CD8-positive, alpha-beta memory T cell (primary cell): ENCODE measurements at regions not wholly inside any gene's neighbourhood (a gene's known extent, or its start where the extent isn't known, plus 50 kb on each side); places are given as distances from the start of the nearest gene placed in this dataset.

Source experiments
- CTCF ChIA-PET: fragments of 350-600 bp; sonication (Branson Sonifier 250); formaldehyde crosslinking; loops from one replicate; lab custom pipeline; 2021; ENCODE audit warnings: antibody characterized with exemption; lab: Charles Lee
- POLR2A ChIA-PET: fragments of 350-600 bp; sonication (Branson Sonifier 250); formaldehyde crosslinking; loops from one replicate; lab custom pipeline; 2021; ENCODE audit warnings: antibody characterized with exemption; lab: Charles Lee
- DNase-seq, 5 donors: peaks; one replicate each; pipeline versions ENCODE4 v3.0.0 to v3.0.0-alpha.2; 2020 to 2022; ENCODE audit warnings: mixed read lengths in 1 of 5
- H3K27ac ChIP-seq: one replicate; pipeline ENCODE4 v1.7.0; 2013; ENCODE audit warnings: low read depth, mild to moderate bottlenecking, low read length, moderate library complexity
- H3K27me3 ChIP-seq: 2 replicates; pipeline ENCODE4 v1.7.0; 2013; ENCODE audit warnings: low read length, mild to moderate bottlenecking; ENCODE audit not compliant: insufficient read depth, poor library complexity, severe bottlenecking
- H3K36me3 ChIP-seq: 2 replicates; pipeline ENCODE4 v1.7.0; 2013; ENCODE audit warnings: mild to moderate bottlenecking, low read length, moderate library complexity; ENCODE audit not compliant: insufficient read depth
- H3K4me1 ChIP-seq: 2 replicates; pipeline ENCODE4 v1.7.0; 2013; ENCODE audit warnings: mild to moderate bottlenecking, low read length, moderate library complexity; ENCODE audit not compliant: insufficient read depth
- H3K4me3 ChIP-seq: 2 replicates; pipeline ENCODE4 v1.7.0; 2013; ENCODE audit warnings: mild to moderate bottlenecking, low read length
- H3K9me3 ChIP-seq: 2 replicates; pipeline ENCODE4 v1.7.0; 2013; ENCODE audit warnings: mild to moderate bottlenecking, low read length
- H3K27ac Mint-ChIP-seq, 8 donors: one replicate each; pipeline ENCODE4 v1.8.0; 2020 to 2021; ENCODE audit warnings: mixed read lengths in 8 of 8, mild to moderate bottlenecking in 6 of 8, inconsistent platforms in 3 of 8, moderate library complexity in 3 of 8
- H3K27me3 Mint-ChIP-seq, 2 donors: one replicate each; pipeline ENCODE4 v1.8.0; 2020 to 2021; ENCODE audit warnings: mixed read lengths in 2 of 2, mild to moderate bottlenecking in 1 of 2, moderate library complexity in 1 of 2
- H3K36me3 Mint-ChIP-seq, 3 donors: one replicate each; pipeline ENCODE4 v1.8.0; 2020 to 2021; ENCODE audit warnings: mixed read lengths in 3 of 3, inconsistent platforms in 1 of 3, mild to moderate bottlenecking in 1 of 3
- H3K4me1 Mint-ChIP-seq, 3 donors: one replicate each; pipeline ENCODE4 v1.8.0; 2020 to 2021; ENCODE audit warnings: mixed read lengths in 3 of 3, inconsistent platforms in 1 of 3, mild to moderate bottlenecking in 1 of 3
- H3K4me3 Mint-ChIP-seq, 7 donors: one replicate each; pipeline ENCODE4 v1.8.0; 2020 to 2021; ENCODE audit warnings: mixed read lengths in 7 of 7, mild to moderate bottlenecking in 6 of 7, moderate library complexity in 4 of 7, inconsistent platforms in 2 of 7
- H3K9me3 Mint-ChIP-seq, 5 donors: one replicate each; pipeline ENCODE4 v1.8.0; 2020 to 2022; ENCODE audit warnings: mixed read lengths in 5 of 5, mild to moderate bottlenecking in 3 of 5, moderate library complexity in 2 of 5, inconsistent platforms in 1 of 5

GRCh38 chr4:152115118-152115517, 354.3 kb upstream of the GATB start:
- no peaks in the 10 kb centered on the region for H3K36me3 ChIP-seq
- H3K27ac Mint-ChIP-seq = peak overlapping the region; percentile 86 to 100 (median 95)
- ChIA-PET POLR2A (interaction anchor here (2.6 kb wide), 1 partner anchor 14 kb away, joined by 10 read pairs; no protein-coding TSS in a partner anchor), CTCF (interaction anchor here (1.0 kb wide), 1 partner anchor 13 kb away, joined by 3 read pairs; no protein-coding TSS in a partner anchor)
- peak overlapping the region in 5 of 7 donors; percentile 21 to 84 (median 77) for H3K4me3 Mint-ChIP-seq
- peak overlapping the region; percentile 68 for H3K4me3 ChIP-seq
- no peaks in the 10 kb centered on the region for H3K27me3 Mint-ChIP-seq
- H3K4me1 Mint-ChIP-seq = peaks cover 62 to 77% (median 70%) of the 10 kb centered on the region in 3 donors
- H3K4me1 ChIP-seq = peaks cover 59% of the 10 kb centered on the region
- H3K9me3 ChIP-seq = no peaks in the 10 kb centered on the region
- H3K27me3 ChIP-seq = no peaks in the 10 kb centered on the region
- no peak for DNase-seq
- H3K9me3 Mint-ChIP-seq = no peaks in the 10 kb centered on the region
- no peaks in the 10 kb centered on the region for H3K36me3 Mint-ChIP-seq
- no peak overlapping the region for H3K27ac ChIP-seq

GRCh38 chr4:152114562-152114961, 353.8 kb upstream of the GATB start:
- peaks cover 67 to 82% (median 75%) of the 10 kb centered on the region in 3 donors for H3K4me1 Mint-ChIP-seq
- no peaks in the 10 kb centered on the region for H3K36me3 Mint-ChIP-seq
- Histone ChIP-seq H3K4me3 (no peak overlapping the region), H3K4me1 (peaks cover 64% of the 10 kb centered on the region), H3K27me3 (no peaks in the 10 kb centered on the region), H3K36me3 (no peaks in the 10 kb centered on the region), H3K9me3 (no peaks in the 10 kb centered on the region), H3K27ac (no peak overlapping the region)
- peak overlapping the region in 2 of 7 donors; percentile 28 to 84 for H3K4me3 Mint-ChIP-seq
- ChIA-PET CTCF (interaction anchor here (1.0 kb wide), 1 partner anchor 12 kb away, joined by 3 read pairs; no protein-coding TSS in a partner anchor), POLR2A (interaction anchor here (2.6 kb wide), 1 partner anchor 14 kb away, joined by 10 read pairs; no protein-coding TSS in a partner anchor)
- no peaks in the 10 kb centered on the region for H3K9me3 Mint-ChIP-seq
- no peak for DNase-seq
- H3K27me3 Mint-ChIP-seq = no peaks in the 10 kb centered on the region
- H3K27ac Mint-ChIP-seq = peak overlapping the region; percentile 61 to 100 (median 95)

DNA sequence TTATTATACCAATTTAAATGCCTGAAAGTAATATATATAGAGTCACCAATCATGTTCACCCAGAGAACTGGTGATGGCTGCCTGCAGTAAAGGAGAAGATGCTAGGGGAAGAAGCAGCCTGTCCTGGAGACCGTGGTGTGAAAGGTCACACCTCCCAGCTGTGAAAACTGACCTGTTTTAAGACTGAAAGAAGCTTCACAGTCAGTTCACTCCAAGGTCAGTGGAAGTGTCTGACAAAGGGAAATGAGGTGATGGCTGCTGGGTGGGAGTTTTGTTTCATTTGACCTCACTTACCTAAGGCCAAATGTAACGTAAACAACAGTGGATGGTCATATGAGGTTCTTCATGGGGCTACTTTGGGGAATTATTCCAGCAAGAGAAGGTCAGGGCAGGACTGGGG, 352.1 kb upstream of the GATB start:
- no peak overlapping the region for H3K27ac ChIP-seq
- ChIA-PET CTCF (no interaction called here), POLR2A (interaction anchor here (1.3 kb wide), 1 partner anchor 13 kb away, joined by 5 read pairs; no protein-coding TSS in a partner anchor)
- no peaks in the 10 kb centered on the region for H3K27me3 Mint-ChIP-seq
- peaks cover 79 to 91% (median 90%) of the 10 kb centered on the region in 3 donors for H3K4me1 Mint-ChIP-seq
- no peaks in the 10 kb centered on the region for H3K9me3 ChIP-seq
- DNase-seq = no peak
- no peaks in the 10 kb centered on the region for H3K9me3 Mint-ChIP-seq
- peak overlapping the region; percentile 49 to 100 (median 87) for H3K27ac Mint-ChIP-seq
- H3K4me3 ChIP-seq = no peak overlapping the region
- no peaks in the 10 kb centered on the region for H3K27me3 ChIP-seq
- peak overlapping the region in 3 of 7 donors; percentile 54 to 79 (median 61) for H3K4me3 Mint-ChIP-seq
- H3K36me3 ChIP-seq = no peaks in the 10 kb centered on the region
- H3K4me1 ChIP-seq = peaks cover 78% of the 10 kb centered on the region
- no peaks in the 10 kb centered on the region for H3K36me3 Mint-ChIP-seq

DNA sequence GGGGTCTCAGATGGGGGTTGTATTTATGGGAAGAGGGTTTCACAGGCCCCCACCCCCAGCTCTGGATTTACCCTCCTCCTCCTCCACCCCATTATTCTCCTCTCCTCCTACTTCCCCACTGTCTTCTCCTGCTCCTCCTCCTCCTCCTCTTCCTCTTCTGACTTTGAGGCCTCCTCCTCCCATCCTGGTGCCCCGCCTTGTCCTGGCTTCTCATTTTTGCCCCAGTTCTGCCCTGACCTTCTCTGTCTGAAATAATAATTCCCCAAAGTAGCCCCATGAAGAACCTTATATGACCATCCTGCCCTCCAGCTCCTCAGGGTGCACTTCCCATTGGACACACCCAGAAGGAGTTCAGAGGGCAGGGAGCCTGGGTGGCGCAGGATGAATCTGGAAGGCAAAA, 351.4 kb upstream of the GATB start:
- Histone ChIP-seq H3K9me3 (no peaks in the 10 kb centered on the region), H3K4me3 (no peak overlapping the region), H3K36me3 (no peaks in the 10 kb centered on the region), H3K27ac (no peak overlapping the region), H3K4me1 (peaks cover 84% of the 10 kb centered on the region), H3K27me3 (no peaks in the 10 kb centered on the region)
- ChIA-PET POLR2A (no interaction called here), CTCF (no interaction called here)
- Mint-ChIP-seq H3K27me3 (no peaks in the 10 kb centered on the region), H3K4me1 (peaks cover 82 to 91% (median 90%) of the 10 kb centered on the region in 3 donors), H3K36me3 (no peaks in the 10 kb centered on the region), H3K4me3 (no peak overlapping the region), H3K9me3 (no peaks in the 10 kb centered on the region), H3K27ac (peak overlapping the region in 1 of 8 donors; percentile 49)
- no peak for DNase-seq

DNA sequence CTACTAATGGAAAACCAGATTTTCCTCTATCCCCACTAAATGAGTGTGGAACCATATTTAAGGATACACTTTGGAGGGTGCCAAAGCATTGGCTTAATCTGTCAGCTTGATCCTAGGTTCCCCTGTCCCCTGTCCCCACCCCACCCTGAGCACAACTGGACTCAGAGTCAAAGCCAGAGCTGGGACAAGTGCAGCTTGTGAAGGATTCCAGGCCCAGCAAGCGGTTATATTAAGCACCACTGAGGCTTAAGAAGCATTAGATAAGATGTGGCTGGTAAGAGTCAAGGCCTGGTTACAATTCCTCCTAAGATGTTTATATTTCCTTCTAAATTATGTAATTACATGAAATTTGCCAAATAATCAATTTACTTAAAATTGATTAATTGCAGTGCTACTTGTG, 350.0 kb upstream of the GATB start:
- Mint-ChIP-seq H3K27me3 (no peaks in the 10 kb centered on the region), H3K36me3 (peaks cover 0 to 4% (median 2%) of the 10 kb centered on the region in 3 donors), H3K4me1 (peaks cover 82 to 91% (median 90%) of the 10 kb centered on the region in 3 donors), H3K9me3 (no peaks in the 10 kb centered on the region), H3K27ac (peak overlapping the region in 5 of 8 donors; percentile 6 to 80 (median 38)), H3K4me3 (no peak overlapping the region)
- DNase-seq = no peak
- H3K27me3 ChIP-seq = no peaks in the 10 kb centered on the region
- peaks cover 84% of the 10 kb centered on the region for H3K4me1 ChIP-seq
- H3K9me3 ChIP-seq = no peaks in the 10 kb centered on the region
- no peak overlapping the region for H3K27ac ChIP-seq
- no peaks in the 10 kb centered on the region for H3K36me3 ChIP-seq
- ChIA-PET CTCF (no interaction called here), POLR2A (interaction anchor here (0.6 kb wide), 1 partner anchor 215 kb away, joined by 4 read pairs; no protein-coding TSS in a partner anchor)
- H3K4me3 ChIP-seq = no peak overlapping the region

DNA sequence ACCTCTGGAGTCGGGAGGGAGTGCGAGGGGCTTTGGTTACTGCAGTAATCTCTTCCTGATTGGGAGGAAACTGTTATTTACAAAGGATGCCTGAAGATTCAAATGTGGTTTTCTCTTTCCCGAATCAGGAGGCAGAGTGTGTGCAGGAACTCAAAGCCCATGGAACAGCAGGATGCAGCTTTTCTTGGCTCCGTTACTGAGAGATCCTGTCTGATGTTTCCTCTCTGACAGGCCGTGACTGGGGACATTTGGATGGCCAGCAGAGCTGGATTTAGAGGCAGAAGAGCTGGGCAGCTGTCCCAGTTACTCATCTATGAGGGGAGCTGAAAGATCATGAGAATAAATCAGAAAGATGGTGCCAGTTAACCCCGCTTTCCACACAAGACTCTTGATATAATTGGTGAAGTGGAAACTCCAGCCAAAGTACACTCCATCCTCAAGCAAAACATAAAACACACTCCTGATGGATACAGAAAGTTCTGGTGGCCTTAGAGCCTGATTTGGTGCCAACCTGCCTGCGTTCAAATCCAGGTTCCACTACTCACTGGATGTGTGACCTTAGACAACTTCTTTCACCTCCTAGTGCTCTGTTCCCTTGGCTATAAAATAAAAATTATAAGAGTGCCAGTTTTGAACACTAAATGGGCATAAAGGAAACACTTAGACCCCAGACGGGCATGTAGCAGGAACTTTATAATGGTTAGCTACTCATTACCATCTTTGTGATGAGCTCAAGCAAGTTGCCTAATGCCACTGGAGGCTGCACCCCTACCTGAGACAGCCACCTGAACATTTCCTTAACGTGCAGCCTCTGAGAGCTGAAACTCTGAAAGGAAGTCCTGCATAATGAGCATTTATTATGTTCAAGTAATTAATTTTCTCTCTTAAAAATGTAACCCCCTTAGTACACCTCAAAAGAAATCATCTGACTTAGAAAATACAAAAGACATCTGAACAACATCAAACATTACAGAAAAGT, 349.0 kb upstream of the GATB start:
- DNase-seq = no peak
- H3K36me3 Mint-ChIP-seq = peaks cover 0 to 7% (median 4%) of the 10 kb centered on the region in 3 donors
- peak overlapping the region in 7 of 8 donors; percentile 11 to 80 (median 33) for H3K27ac Mint-ChIP-seq
- H3K4me3 ChIP-seq = no peak overlapping the region
- no peaks in the 10 kb centered on the region for H3K9me3 Mint-ChIP-seq
- H3K4me1 Mint-ChIP-seq = peaks cover 81 to 91% (median 88%) of the 10 kb centered on the region in 3 donors
- no peaks in the 10 kb centered on the region for H3K36me3 ChIP-seq
- no peaks in the 10 kb centered on the region for H3K27me3 ChIP-seq
- H3K4me1 ChIP-seq = peaks cover 84% of the 10 kb centered on the region
- peak overlapping the region in 4 of 7 donors; percentile 9 to 26 (median 19) for H3K4me3 Mint-ChIP-seq
- H3K27ac ChIP-seq = no peak overlapping the region
- CTCF ChIA-PET = interaction anchor here (1.2 kb wide), 1 partner anchor 46 kb away, joined by 3 read pairs; no protein-coding TSS in a partner anchor
- POLR2A ChIA-PET = interaction anchor here (0.6 kb wide), 1 partner anchor 216 kb away, joined by 4 read pairs; no protein-coding TSS in a partner anchor
- H3K9me3 ChIP-seq = no peaks in the 10 kb centered on the region
- no peaks in the 10 kb centered on the region for H3K27me3 Mint-ChIP-seq

GRCh38 chr4:152107736-152108500, 347.1 kb upstream of the GATB start:
- ChIA-PET CTCF (no interaction called here), POLR2A (interaction anchor here (0.5 kb wide), 1 partner anchor 11 kb away, joined by 4 read pairs; no protein-coding TSS in a partner anchor)
- Mint-ChIP-seq H3K9me3 (no peaks in the 10 kb centered on the region), H3K36me3 (peaks cover 2 to 22% (median 9%) of the 10 kb centered on the region in 3 donors), H3K27me3 (no peaks in the 10 kb centered on the region), H3K4me3 (peak overlapping the region in 1 of 7 donors; percentile 44), H3K4me1 (peaks cover 80 to 91% (median 88%) of the 10 kb centered on the region in 3 donors), H3K27ac (peak overlapping the region; percentile 5 to 89 (median 62))
- H3K4me1 ChIP-seq = peaks cover 90% of the 10 kb centered on the region
- H3K9me3 ChIP-seq = no peaks in the 10 kb centered on the region
- no peaks in the 10 kb centered on the region for H3K27me3 ChIP-seq
- no peaks in the 10 kb centered on the region for H3K36me3 ChIP-seq
- no peak overlapping the region for H3K4me3 ChIP-seq
- DNase-seq = no peak
- H3K27ac ChIP-seq = no peak overlapping the region
